GM18499 (cell line): ENCODE measurements at regions not wholly inside any gene's neighbourhood (a gene's known extent, or its start where the extent isn't known, plus 50 kb on each side); places are given as distances from the start of the nearest gene placed in this dataset.
"Not testable (repeated sequence)": the region's sequence is repeated elsewhere in the genome, so short reads cannot be mapped to it uniquely, and the experiment has no call there.

Experiments used
- ATAC-seq: cut with Tn5 transposase; IDR thresholded peaks from one replicate; pipeline ENCODE4 v1.9.1; 2021; ENCODE audit warnings: moderate number of reproducible peaks; ENCODE audit not compliant: insufficient read depth, unreplicated experiment

GRCh38 chr5:108484035-108484434, 102.1 kb upstream of the FBXL17 start:
- no peak for ATAC-seq

- no peak for ATAC-seq
Measured at GRCh38 chr5:108481355-108481931, 99.5 kb upstream of the FBXL17 start.

GRCh38 chr5:108472237-108472636, 90.3 kb upstream of the FBXL17 start:
- no peak for ATAC-seq

- ATAC-seq: no peak
Measured at GRCh38 chr5:108467563-108467962, 85.7 kb upstream of the FBXL17 start.

GRCh38 chr5:108461628-108462367, 79.9 kb upstream of the FBXL17 start:
- ATAC-seq: no peak

- no peak for ATAC-seq
Measured at GRCh38 chr5:108459769-108460168, 77.9 kb upstream of the FBXL17 start.

GRCh38 chr5:108451269-108451668, 69.4 kb upstream of the FBXL17 start:
- no peak for ATAC-seq

- not testable (repeated sequence) for ATAC-seq
Measured at GRCh38 chr5:108444130-108444529, 62.2 kb upstream of the FBXL17 start.

GRCh38 chr5:108442063-108442651, 60.3 kb upstream of the FBXL17 start:
- not testable (repeated sequence) for ATAC-seq

GRCh38 chr5:108437425-108437824, 55.5 kb upstream of the FBXL17 start:
- no peak for ATAC-seq

- ATAC-seq: no peak
Measured at GRCh38 chr5:108436696-108437095, 54.8 kb upstream of the FBXL17 start.

GRCh38 chr5:108433600-108433999, 51.7 kb upstream of the FBXL17 start:
- no peak for ATAC-seq

GRCh38 chr5:108432024-108432423, 50.1 kb upstream of the FBXL17 start:
- no peak for ATAC-seq
